Skin of body (tissue), 1 donor: ENCODE measurements at regions not wholly inside any gene's neighbourhood (a gene's known extent, or its start where the extent isn't known, plus 50 kb on each side); places are given as distances from the start of the nearest gene placed in this dataset.

Experiments
- DNase-seq: peaks from one replicate; lab custom pipeline; 2025; lab: John Stamatoyannopoulos, UW

DNA sequence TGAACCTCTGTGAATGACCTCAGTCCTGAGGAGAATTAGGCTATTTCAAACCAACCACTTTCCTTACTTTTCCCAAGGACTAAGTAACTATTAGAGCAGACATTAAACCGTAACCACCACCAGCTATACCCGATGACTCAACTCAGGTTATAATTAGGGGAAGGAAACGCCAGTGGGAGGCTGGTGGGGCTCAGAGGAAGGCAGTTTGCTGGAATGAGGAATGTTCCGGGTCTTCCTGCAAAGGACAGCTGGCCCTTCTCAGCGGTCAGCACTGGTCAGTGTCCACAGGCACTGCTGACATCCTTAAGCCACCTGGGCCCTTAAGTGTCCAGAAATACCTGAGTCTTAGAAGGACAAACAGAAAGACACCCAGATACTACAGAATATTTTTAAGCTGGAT lies 515.2 kb downstream of the MAFB start:
- no peak for DNase-seq

DNA sequence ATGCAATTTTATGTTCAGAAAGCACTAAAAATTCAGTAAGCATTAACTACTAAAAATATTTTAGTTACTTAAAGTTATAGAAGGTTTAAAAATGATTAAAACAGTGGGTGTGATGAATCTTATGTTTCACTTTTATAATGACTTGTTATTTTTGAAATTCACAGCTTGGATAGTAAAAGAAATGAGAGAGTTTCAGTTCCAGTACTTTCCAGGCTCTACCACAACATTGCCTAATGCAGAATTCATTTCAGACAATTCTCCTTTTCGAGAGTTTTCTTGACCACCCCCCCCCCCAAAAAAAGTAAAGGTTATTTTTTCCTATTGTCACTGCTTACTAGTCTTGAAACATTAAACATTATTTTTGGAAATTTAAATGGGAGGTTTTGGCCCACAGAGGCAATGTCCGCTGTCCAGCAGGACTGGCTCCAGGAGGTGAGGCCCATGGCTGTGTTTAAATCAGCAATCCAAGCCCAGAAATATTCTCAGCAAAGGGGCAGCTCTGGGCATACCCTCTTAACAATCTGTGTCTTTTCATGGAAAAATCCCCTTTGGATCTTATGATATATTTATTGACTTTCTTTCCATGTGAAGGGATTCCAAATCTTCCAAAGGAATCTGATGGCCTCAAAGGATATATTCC lies 519.9 kb downstream of the MAFB start:
- no peak for DNase-seq

DNA sequence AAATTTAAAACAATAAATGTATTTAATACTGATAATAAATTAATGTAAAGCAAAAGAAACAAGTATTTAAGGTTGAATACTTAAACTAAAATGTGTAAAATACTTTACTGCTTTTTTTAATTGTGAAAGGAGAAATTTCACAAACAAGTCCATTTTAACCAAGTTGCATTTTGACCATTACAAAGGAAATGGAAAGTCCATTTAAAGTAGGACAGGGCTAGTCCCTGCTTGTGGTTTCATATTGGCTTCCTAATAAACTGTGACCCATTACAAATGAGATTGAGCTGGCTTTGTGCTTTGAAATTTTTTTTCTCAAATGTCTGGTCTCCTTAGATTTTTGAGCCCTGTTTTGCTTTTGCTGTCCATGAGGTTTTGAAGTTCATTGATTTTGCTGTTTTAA lies 527.6 kb downstream of the MAFB start:
- DNase-seq = no peak

- DNase-seq = no peak
These were observed 528.9 kb downstream of the MAFB start for GRCh38 chr20:40160097-40160550.

DNA sequence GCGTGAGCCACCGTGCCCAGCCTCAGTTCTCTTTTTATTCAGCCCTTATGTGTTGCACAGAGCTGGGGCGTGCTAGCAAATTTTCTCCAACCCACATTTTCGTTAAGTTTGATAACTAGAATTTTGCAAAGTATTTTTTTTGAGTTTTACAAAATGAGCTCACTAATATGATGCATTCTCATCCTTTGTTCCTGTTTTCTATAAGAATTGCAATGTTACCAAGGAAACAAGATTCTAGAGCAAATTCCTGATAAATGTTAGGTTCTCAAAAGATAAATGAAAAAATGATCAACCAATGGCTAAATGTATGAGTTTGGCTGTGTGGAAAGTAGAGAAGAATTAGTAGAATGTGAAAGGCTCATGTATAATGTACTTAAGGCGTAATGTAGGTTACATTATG lies 529.8 kb downstream of the MAFB start:
- DNase-seq = no peak

GRCh38 chr20:40156600-40157317 lies 532.3 kb downstream of the MAFB start:
- no peak for DNase-seq

- DNase-seq = no peak
These were observed 534.5 kb downstream of the MAFB start for GRCh38 chr20:40154514-40154913.

GRCh38 chr20:40148886-40149285 lies 540.1 kb downstream of the MAFB start:
- DNase-seq = no peak

DNA sequence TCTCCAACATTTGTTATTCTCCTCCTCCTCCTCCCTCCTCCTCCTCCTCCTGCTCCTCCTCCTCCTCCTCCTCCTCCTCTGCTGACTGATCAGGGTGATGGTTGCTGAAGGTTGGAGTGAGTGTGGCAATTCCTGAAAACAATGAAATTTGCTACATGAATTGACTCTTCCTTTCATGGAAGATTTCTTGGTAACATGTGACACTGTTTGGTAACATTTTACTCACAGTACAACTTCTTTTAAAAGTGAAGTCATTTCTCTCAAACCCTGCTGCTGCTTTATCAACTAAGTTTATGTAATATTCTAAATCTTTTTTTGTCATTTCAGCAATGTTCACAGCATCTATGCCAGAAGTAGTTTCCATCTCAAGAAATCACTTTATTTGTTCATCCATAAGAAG lies 543.0 kb downstream of the MAFB start:
- no peak for DNase-seq

GRCh38 chr20:40144581-40144980 lies 544.5 kb downstream of the MAFB start:
- no peak for DNase-seq

- DNase-seq = no peak
These were observed 554.9 kb downstream of the MAFB start for GRCh38 chr20:40134176-40134575.

DNA sequence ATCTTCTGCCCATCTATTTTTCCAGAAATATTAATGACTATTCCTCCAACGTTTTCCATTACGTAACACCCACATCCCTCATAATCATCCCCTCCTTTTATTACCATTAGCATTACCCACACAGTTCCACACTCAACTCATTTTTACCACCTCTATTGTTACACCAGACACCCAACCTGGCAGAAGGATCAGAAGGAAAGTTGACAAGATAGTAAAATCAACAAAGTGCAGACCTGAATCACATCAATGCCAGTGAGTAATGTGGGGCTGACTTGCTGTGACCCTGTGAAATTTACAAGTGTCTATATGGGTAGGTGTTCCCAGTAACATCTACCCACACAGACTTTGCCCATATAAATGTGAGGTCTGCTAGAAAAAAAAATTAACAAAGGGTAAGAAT lies 568.2 kb downstream of the MAFB start:
- DNase-seq = no peak

GRCh38 chr20:40111282-40111681 lies 577.8 kb downstream of the MAFB start:
- no peak for DNase-seq

DNA sequence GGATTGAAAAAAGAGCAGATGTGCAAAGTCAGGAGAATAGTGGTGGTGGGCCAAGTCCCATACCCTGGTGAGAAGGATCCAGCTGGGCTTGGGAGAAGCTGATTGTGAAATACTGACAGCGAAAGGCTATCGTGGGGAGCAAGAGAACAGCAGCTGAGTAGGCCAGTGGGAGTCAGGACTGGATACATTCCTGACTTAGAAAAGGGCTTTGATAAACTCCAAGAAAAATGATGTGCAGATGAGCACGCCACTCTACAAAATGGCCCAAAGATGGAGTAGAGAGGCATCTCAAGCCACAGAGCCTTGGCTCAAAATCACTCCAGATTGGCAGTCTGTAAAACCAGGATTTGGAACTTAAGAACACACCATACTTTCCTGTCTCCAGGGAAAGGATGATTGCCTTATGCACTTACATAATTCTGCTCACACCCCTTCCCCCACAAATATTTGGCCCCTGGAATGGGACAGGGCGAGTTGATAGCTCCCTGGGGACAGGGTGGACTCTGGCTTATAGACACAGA lies 578.7 kb downstream of the MAFB start:
- DNase-seq = no peak

- DNase-seq = no peak
These were observed 579.9 kb downstream of the MAFB start for GRCh38 chr20:40109136-40109535.

GRCh38 chr20:40108321-40108720 lies 580.7 kb downstream of the MAFB start:
- no peak for DNase-seq

GRCh38 chr20:40104959-40105358 lies 584.1 kb downstream of the MAFB start:
- DNase-seq = no peak

DNA sequence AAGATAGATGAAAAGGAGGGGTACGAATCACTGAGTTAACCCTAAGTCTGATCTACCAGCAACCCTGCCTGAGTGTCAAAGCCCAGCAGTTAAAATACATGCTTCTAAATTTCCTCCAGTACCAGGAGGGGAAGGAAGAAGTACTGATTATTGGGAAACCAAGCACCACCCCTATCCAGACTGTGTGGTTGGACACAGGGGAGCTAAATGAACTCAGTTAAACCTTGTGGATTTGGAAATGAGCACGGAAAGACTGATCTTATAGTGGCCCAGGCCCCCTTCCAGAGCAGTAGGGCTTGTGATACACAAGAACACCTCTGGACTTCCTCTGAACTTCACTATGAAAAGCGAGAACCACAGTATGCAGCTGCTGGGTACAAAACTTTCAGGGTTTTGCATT lies 585.6 kb downstream of the MAFB start:
- DNase-seq = no peak

DNA sequence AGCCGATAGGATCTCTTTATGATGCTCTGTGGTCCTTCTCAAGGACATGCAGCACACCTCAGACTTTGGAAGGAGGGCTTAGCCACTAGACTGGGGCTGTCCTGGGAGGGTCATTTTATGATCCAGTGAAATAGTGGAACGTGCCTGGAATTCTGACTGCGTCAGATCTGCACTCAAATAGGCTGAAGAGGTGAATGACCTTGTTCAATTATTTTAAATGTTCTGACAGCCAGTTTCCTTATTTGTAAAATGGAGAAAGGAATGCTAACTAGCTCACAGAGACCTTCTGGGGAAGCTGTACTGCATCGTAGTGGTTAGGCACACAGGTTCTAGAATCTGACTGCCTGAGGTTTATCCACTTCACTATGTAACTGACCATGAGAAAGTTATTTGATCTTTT lies 587.5 kb downstream of the MAFB start:
- DNase-seq = no peak

GRCh38 chr20:40100261-40100660 lies 588.8 kb downstream of the MAFB start:
- DNase-seq = no peak

- no peak for DNase-seq
These were observed 598.8 kb downstream of the MAFB start for GRCh38 chr20:40090236-40090635.

- no peak for DNase-seq
These were observed 601.5 kb downstream of the MAFB start for GRCh38 chr20:40087496-40087895.

GRCh38 chr20:40085513-40085912 lies 603.5 kb downstream of the MAFB start:
- no peak for DNase-seq
